ENCODE measurements at regions not wholly inside any gene's neighbourhood (a gene's known extent, or its start where the extent isn't known, plus 50 kb on each side); places are given as distances from the start of the nearest gene placed in this dataset.

DNA sequence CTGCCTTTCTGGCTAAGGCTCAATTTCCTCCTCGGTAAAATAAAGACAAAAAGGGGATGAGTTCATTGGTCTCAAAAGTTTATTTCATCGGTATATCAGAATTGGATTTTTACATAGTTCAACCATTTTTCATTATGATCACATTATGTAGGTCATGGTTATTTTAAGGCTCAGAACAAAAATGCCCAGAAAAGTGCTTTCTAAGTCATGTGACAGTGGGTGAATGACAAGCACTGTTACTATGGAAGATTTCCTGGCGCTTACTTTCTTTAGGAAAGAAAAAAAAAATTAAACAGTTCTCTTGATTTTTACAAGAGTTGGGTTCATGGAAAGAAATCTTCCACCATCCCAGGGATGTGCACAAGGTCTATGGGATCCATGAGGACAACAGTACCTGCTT, 117.9 kb upstream of the CES5A start:
- no peak for TF ChIP-seq POLR2AphosphoS5 (IDR thresholded peaks at IDR 0.05; ENCODE audit: low read depth, low read length)
- TF ChIP-seq, protein P1, sequence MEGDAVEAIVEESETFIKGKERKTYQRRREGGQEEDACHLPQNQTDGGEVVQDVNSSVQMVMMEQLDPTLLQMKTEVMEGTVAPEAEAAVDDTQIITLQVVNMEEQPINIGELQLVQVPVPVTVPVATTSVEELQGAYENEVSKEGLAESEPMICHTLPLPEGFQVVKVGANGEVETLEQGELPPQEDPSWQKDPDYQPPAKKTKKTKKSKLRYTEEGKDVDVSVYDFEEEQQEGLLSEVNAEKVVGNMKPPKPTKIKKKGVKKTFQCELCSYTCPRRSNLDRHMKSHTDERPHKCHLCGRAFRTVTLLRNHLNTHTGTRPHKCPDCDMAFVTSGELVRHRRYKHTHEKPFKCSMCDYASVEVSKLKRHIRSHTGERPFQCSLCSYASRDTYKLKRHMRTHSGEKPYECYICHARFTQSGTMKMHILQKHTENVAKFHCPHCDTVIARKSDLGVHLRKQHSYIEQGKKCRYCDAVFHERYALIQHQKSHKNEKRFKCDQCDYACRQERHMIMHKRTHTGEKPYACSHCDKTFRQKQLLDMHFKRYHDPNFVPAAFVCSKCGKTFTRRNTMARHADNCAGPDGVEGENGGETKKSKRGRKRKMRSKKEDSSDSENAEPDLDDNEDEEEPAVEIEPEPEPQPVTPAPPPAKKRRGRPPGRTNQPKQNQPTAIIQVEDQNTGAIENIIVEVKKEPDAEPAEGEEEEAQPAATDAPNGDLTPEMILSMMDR (IDR thresholded peaks at IDR 0.05) = no peak
